Gastroesophageal sphincter (tissue), 4 donors: ENCODE measurements at regions not wholly inside any gene's neighbourhood (a gene's known extent, or its start where the extent isn't known, plus 50 kb on each side); places are given as distances from the start of the nearest gene placed in this dataset.

ENCODE experiments used
- ATAC-seq: fragments of 150-250 bp; one replicate; pipeline ENCODE4 v1.9.1; 2016; ENCODE audit warnings: mild to moderate bottlenecking, moderate library complexity
- H3K27ac ChIP-seq, 4 donors: fragments of 200-600 bp; sonication (generic) in 3 of 4; 1 replicate in 3 of 4; 2 replicates in 1 of 4; pipeline ENCODE4 v1.5.1; 2016 to 2019
- H3K27me3 ChIP-seq: fragments of 200-600 bp; sonication (generic); one replicate; pipeline ENCODE4 v1.5.1; 2019
- H3K36me3 ChIP-seq, 2 donors: fragments of 200-600 bp; sonication (generic); one replicate each; pipeline ENCODE4 v1.5.1; 2019; ENCODE audit warnings: control low read depth in 1 of 2
- H3K4me1 ChIP-seq, 3 donors: fragments of 200-600 bp; sonication (generic); 1 replicate in 2 of 3; 2 replicates in 1 of 3; pipeline ENCODE4 v1.5.1; 2016 to 2019; ENCODE audit warnings: control low read depth in 2 of 3
- H3K4me3 ChIP-seq, 2 donors: fragments of 200-600 bp; sonication (generic); one replicate each; pipeline ENCODE4 v1.5.1; 2019; ENCODE audit warnings: mild to moderate bottlenecking in 1 of 2, moderate library complexity in 1 of 2
- H3K9me3 ChIP-seq, 3 donors: fragments of 200-600 bp; sonication (generic); one replicate each; pipeline ENCODE4 v1.5.1; 2017 to 2019; ENCODE audit warnings: control low read depth in 2 of 3
- CTCF ChIP-seq, 4 experiments: fragments of 200-600 bp in 2 of 4; fragments of 450-650 bp in 2 of 4; sonication (generic) in 1 of 4; IDR thresholded peaks; one replicate each; pipeline ENCODE4 v1.5.1; 2017 to 2019; ENCODE audit warnings: antibody characterized with exemption in 4 of 4, mild to moderate bottlenecking in 2 of 4, moderate library complexity in 2 of 4
- EP300 ChIP-seq: sonication (generic); formaldehyde crosslinking; IDR thresholded peaks from one replicate; pipeline ENCODE4 v1.6.1; 2017; ENCODE audit warnings: antibody characterized with exemption, mild to moderate bottlenecking
- POLR2A ChIP-seq, 2 donors: fragments of 450-650 bp; IDR thresholded peaks; one replicate each; pipeline ENCODE4 v1.6.1; 2017; ENCODE audit warnings: antibody characterized with exemption in 2 of 2, mild to moderate bottlenecking in 2 of 2, moderate library complexity in 1 of 2
- POLR2AphosphoS5 ChIP-seq: sonication (generic); formaldehyde crosslinking; IDR thresholded peaks from one replicate; pipeline ENCODE4 v1.6.1; 2017; ENCODE audit warnings: antibody characterized with exemption
- whole genome bisulfite sequencing, 2 donors: methylation state at CpG; one replicate each; pipeline ENCODE4 v1.1.5; 2018; ENCODE audit warnings: low coverage in 1 of 2; 5-methylcytosine and 5-hydroxymethylcytosine counted together

DNA sequence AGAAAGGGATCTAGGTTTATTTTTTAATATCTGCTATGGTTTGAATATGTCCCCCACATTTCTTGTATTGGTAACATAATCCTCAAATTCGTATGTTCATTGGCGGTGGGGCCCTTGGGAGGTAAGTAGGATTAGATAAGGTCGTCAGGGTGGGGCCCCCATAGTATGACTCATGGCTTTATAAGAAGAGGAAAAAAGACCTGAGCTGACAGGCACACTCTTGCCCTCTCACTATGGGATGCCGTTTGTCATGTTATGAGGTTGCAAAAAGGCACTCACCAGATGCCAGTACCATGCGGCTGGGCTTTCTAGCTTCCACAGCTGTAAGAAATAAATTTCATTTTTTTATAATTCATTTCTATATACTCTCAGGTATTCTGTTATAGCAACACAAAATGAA, 67.3 kb upstream of the SGCD start:
- WGBS, 2 donors, result 53 to 62% methylated on average over 4 to 5 of the region's 5 CpGs
- TF ChIP-seq CTCF (IDR thresholded peaks at IDR 0.05) (no peak), EP300 (no peak), POLR2AphosphoS5 (no peak), POLR2A (IDR thresholded peaks at IDR 0.05) (no peak)
- Histone ChIP-seq H3K36me3 (no peaks in the 10 kb centered on the region), H3K4me3 (no peak overlapping the region), H3K9me3 (no peaks in the 10 kb centered on the region), H3K27ac (no peak overlapping the region), H3K27me3 (no peaks in the 10 kb centered on the region), H3K4me1 (no peaks in the 10 kb centered on the region)
- ATAC-seq, result no peak

DNA sequence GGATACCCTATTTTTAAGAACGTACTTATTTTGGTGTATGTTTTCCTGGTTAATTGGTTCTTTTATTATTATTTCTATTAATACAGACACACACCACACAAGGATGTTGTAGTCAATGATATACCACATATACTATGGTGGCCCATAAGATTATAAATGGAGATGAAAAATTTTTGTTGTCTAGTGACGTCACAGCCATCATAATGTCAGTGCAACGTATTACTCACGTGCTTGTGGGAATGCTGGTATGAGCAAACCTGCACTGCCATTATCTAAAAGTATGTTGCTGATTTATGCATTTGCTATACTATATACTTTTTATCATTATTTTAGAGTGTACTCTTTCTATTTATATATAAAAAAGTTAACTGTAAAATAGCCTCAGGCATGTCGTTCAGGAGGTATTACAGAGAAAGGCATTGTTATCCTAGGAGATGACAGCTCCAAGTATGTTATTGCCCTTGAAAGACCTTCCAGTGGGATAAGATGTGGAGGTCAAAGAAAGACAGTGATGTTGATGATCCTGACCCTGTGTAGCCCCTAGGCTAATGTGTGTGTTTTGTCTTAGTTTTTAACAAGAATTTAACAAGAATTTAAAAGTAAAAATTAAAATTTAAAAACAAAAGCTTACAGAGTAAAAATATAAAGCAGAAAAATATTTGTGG, 65.6 kb upstream of the SGCD start:
- H3K9me3 ChIP-seq, result no peaks in the 10 kb centered on the region
- no peaks in the 10 kb centered on the region for H3K27me3 ChIP-seq
- H3K27ac ChIP-seq, result no peak overlapping the region
- H3K36me3 ChIP-seq, result no peaks in the 10 kb centered on the region
- H3K4me3 ChIP-seq, result no peak overlapping the region
- no peaks in the 10 kb centered on the region for H3K4me1 ChIP-seq
- no peak for ATAC-seq
- 87 to 90% methylated on average over 4 to 5 of the region's 5 CpGs for WGBS, 2 donors
- TF ChIP-seq CTCF (IDR thresholded peaks at IDR 0.05) (no peak), POLR2A (IDR thresholded peaks at IDR 0.05) (no peak), POLR2AphosphoS5 (no peak), EP300 (no peak)

- Histone ChIP-seq H3K27me3 (no peaks in the 10 kb centered on the region), H3K9me3 (peaks cover 0 to 6% (median 0%) of the 10 kb centered on the region in 3 donors), H3K4me3 (no peak overlapping the region), H3K36me3 (no peaks in the 10 kb centered on the region), H3K27ac (no peak overlapping the region), H3K4me1 (peaks cover 0 to 16% (median 0%) of the 10 kb centered on the region in 3 donors)
- no peak for ATAC-seq
- TF ChIP-seq POLR2AphosphoS5 (no peak), POLR2A (IDR thresholded peaks at IDR 0.05) (no peak), EP300 (no peak), CTCF (IDR thresholded peaks at IDR 0.05) (no peak)
Observed at GRCh38 chr5:156271569-156271968, 55.4 kb upstream of the SGCD start.

DNA sequence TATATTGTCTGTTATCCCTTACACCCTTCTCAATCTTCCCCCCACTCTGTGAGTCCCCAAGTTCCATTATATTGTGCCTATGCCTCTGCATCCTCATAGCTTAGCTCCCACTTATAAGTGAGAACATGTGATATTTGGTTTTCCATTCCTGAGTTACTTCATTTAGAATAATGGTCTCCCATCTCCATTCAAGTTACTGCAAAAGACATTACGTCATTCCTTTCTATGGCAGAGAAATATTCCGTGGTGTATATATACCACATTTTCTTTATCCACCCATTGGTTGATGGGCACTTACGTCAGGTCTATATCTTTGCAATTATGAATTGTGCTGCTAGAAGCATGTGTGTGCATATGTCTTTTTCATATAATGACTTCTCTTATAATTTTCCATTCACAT, 54.8 kb upstream of the SGCD start:
- H3K9me3 ChIP-seq, result peaks cover 0 to 6% (median 0%) of the 10 kb centered on the region in 3 donors
- no peaks in the 10 kb centered on the region for H3K36me3 ChIP-seq
- WGBS, 2 donors, result 97 to 100% methylated on average over 3 of the region's 3 CpGs
- ATAC-seq, result no peak
- no peak overlapping the region for H3K4me3 ChIP-seq
- TF ChIP-seq CTCF (IDR thresholded peaks at IDR 0.05) (no peak), EP300 (no peak), POLR2A (IDR thresholded peaks at IDR 0.05) (no peak), POLR2AphosphoS5 (no peak)
- no peaks in the 10 kb centered on the region for H3K27me3 ChIP-seq
- peaks cover 0 to 16% (median 0%) of the 10 kb centered on the region in 3 donors for H3K4me1 ChIP-seq
- no peak overlapping the region for H3K27ac ChIP-seq

DNA sequence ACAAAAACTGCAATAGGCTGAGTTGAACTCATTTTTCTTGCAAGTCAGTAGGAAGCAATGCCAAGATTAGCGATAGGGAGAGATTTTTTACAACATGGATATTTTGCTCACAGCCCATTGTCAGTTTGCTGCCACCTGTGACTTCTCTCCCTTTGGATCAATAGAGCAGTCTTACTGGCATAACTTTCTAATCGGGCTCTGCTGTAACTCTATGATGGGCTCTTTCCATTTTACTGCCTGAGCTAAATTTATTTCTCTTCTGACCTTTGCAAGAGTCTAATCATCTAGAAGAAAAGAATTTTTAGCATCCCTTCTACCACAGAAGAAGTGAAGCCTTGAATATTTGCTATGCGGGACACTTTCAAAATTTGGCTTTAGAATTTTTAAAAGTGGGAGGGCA, 53.6 kb upstream of the SGCD start:
- peaks cover 0 to 6% (median 0%) of the 10 kb centered on the region in 3 donors for H3K9me3 ChIP-seq
- no peak for TF ChIP-seq CTCF (IDR thresholded peaks at IDR 0.05)
- TF ChIP-seq POLR2A (IDR thresholded peaks at IDR 0.05), result no peak
- TF ChIP-seq EP300, result no peak
- TF ChIP-seq POLR2AphosphoS5, result no peak
- no peak overlapping the region for H3K4me3 ChIP-seq
- no peaks in the 10 kb centered on the region for H3K36me3 ChIP-seq
- H3K27me3 ChIP-seq, result no peaks in the 10 kb centered on the region
- peaks cover 0 to 16% (median 0%) of the 10 kb centered on the region in 3 donors for H3K4me1 ChIP-seq
- H3K27ac ChIP-seq, result no peak overlapping the region
- ATAC-seq, result no peak
- WGBS, 2 donors, result 17 to 51% methylated on average over 3 of the region's 3 CpGs
